BJ (cell line): ENCODE measurements at regions not wholly inside any gene's neighbourhood (a gene's known extent, or its start where the extent isn't known, plus 50 kb on each side); places are given as distances from the start of the nearest gene placed in this dataset.
"Not testable (repeated sequence)": the region's sequence is repeated elsewhere in the genome, so short reads cannot be mapped to it uniquely, and the experiment has no call there.

Source experiments
- CTCF ChIA-PET: fragments of 350-600 bp; formaldehyde crosslinking; extraction: SDS; loops from one replicate; lab custom pipeline; 2021; ENCODE audit warnings: antibody characterized with exemption, inconsistent platforms; lab: Yijun Ruan, JAX
- POLR2A ChIA-PET: fragments of 300-600 bp; sonication (Branson Sonifier 250); formaldehyde crosslinking; extraction: SDS; loops from one replicate; lab custom pipeline; 2021; ENCODE audit warnings: antibody characterized with exemption; lab: Charles Lee
- DNase-seq: peaks from one replicate; pipeline ENCODE4 v3.0.0-alpha.2; 2011; ENCODE audit warnings: low read depth
- H3K27me3 ChIP-seq: 2 replicates; pipeline ENCODE4 v1.6.0; 2011; ENCODE audit warnings: low read length; ENCODE audit not compliant: control insufficient read depth, insufficient read depth
- H3K36me3 ChIP-seq: 2 replicates; pipeline ENCODE4 v1.5.1; 2011; ENCODE audit warnings: low read length; ENCODE audit not compliant: control insufficient read depth, insufficient read depth
- H3K4me3 ChIP-seq: 2 replicates; pipeline ENCODE4 v1.5.1; 2011; ENCODE audit warnings: low read depth, mild to moderate bottlenecking, control low read depth, low read length
- CTCF ChIP-seq: IDR thresholded peaks from 2 replicates; pipeline ENCODE4 v1.5.1; 2011; ENCODE audit warnings: low read depth, mild to moderate bottlenecking, control low read depth, inconsistent platforms, low read length, moderate library complexity; ENCODE audit not compliant: insufficient read depth

- CTCF ChIA-PET: no interaction called here
- Histone ChIP-seq H3K27me3 (no peaks in the 10 kb centered on the region), H3K36me3 (no peaks in the 10 kb centered on the region), H3K4me3 (no peak overlapping the region)
- POLR2A ChIA-PET: no interaction called here
- DNase-seq: no peak
- TF ChIP-seq CTCF: no peak
These were observed 1395.0 kb downstream of the GATA3 start for GRCh38 chr10:9449530-9449929.

- H3K4me3 ChIP-seq: no peak overlapping the region
- no peaks in the 10 kb centered on the region for H3K27me3 ChIP-seq
- no peak for DNase-seq
- no peaks in the 10 kb centered on the region for H3K36me3 ChIP-seq
- ChIA-PET CTCF (no interaction called here), POLR2A (no interaction called here)
- TF ChIP-seq CTCF: no peak
These were observed 1396.3 kb downstream of the GATA3 start for GRCh38 chr10:9450801-9451200.

- TF ChIP-seq CTCF: no peak
- no peak for DNase-seq
- Histone ChIP-seq H3K27me3 (no peaks in the 10 kb centered on the region), H3K4me3 (no peak overlapping the region), H3K36me3 (no peaks in the 10 kb centered on the region)
- CTCF ChIA-PET: no interaction called here
- POLR2A ChIA-PET: no interaction called here
These were observed 1396.8 kb downstream of the GATA3 start for GRCh38 chr10:9451211-9451773.

- H3K27me3 ChIP-seq: no peaks in the 10 kb centered on the region
- H3K4me3 ChIP-seq: no peak overlapping the region
- ChIA-PET CTCF (interaction anchor here (0.6 kb wide), 1 partner anchor 108 kb away, joined by 3 read pairs; no protein-coding TSS in a partner anchor), POLR2A (no interaction called here)
- no peaks in the 10 kb centered on the region for H3K36me3 ChIP-seq
- DNase-seq: no peak
- no peak for TF ChIP-seq CTCF
These were observed 1397.6 kb downstream of the GATA3 start for GRCh38 chr10:9452056-9452455.

- H3K36me3 ChIP-seq, DNase-seq, POLR2A ChIA-PET, H3K4me3 ChIP-seq, CTCF ChIA-PET, H3K27me3 ChIP-seq: not testable (repeated sequence)
These were observed 1399.4 kb downstream of the GATA3 start for GRCh38 chr10:9453871-9454270.

- ChIA-PET POLR2A (no interaction called here), CTCF (no interaction called here)
- no peak for DNase-seq
These were observed 1415.2 kb downstream of the GATA3 start for GRCh38 chr10:9469663-9470205.

More at GRCh38 chr10:9469663-9470205, 1415.2 kb downstream of the GATA3 start:
- Histone ChIP-seq H3K27me3 (no peaks in the 10 kb centered on the region), H3K4me3 (no peak overlapping the region), H3K36me3 (no peaks in the 10 kb centered on the region)
- TF ChIP-seq CTCF: no peak
